ENCODE measurements at regions not wholly inside any gene's neighbourhood (a gene's known extent, or its start where the extent isn't known, plus 50 kb on each side); places are given as distances from the start of the nearest gene placed in this dataset.

DNA sequence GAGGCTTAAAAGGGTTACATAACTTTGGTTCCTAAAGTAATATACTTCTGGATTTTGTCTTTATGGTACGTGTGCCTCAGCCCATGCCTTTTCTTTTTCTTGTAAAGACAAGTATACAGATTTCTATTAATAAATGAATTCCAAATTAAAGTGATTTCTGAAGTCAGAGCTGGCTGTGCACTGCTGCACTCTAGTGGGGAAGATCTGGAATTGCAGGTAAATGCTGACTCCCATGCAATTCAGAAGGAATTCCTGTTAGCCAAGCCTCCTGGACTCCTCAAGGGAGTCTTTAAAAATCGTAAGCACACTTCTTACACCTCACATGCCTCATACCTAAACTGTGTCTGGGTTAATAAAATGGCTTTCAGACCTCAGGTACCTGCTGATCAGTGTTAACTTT, 118.4 kb upstream of the SLC7A1 start:
- CTCF ChIA-PET (ENCODE audit: partially characterized antibody), result interaction anchor here (0.6 to 2.0 kb wide), 2 partner anchors 206 to 418 kb away, joined by 3 to 21 read pairs; no protein-coding TSS in a partner anchor
- H3K27me3 Mint-ChIP-seq, result peaks cover 14 to 21% of the 10 kb centered on the region in 2 donors
- no peak for DNase-seq

GRCh38 chr13:29711776-29712175, 116.3 kb upstream of the SLC7A1 start:
- H3K36me3 Mint-ChIP-seq, result peaks cover 0 to 3% of the 10 kb centered on the region in 2 donors
- no peaks in the 10 kb centered on the region for H3K4me1 ChIP-seq (ENCODE audit: insufficient read depth, low read length)
- CTCF ChIA-PET (ENCODE audit: partially characterized antibody), result interaction anchor here (1.6 to 11.5 kb wide), 2 partner anchors 148 to 202 kb away, joined by 3 to 162 read pairs; no protein-coding TSS in a partner anchor

More for the DNA sequence above, 118.4 kb upstream of the SLC7A1 start:
- no peaks in the 10 kb centered on the region for H3K9me3 ChIP-seq (ENCODE audit: control insufficient read depth in 1 of 2, low read length in 2 of 2)
- Mint-ChIP-seq H3K27ac (no peak overlapping the region), H3K4me3 (no peak overlapping the region), H3K36me3 (peaks cover 0 to 3% of the 10 kb centered on the region in 2 donors), H3K4me1 (peaks cover 0 to 4% (median 0%) of the 10 kb centered on the region in 4 donors), H3K9me3 (peaks cover 0 to 9% (median 5%) of the 10 kb centered on the region in 8 donors)
- POLR2A ChIA-PET (ENCODE audit: partially characterized antibody), result no interaction called here
- intact Hi-C loops (cut with micrococcal nuclease), result no loop called here
- H3K27ac ChIP-seq (ENCODE audit: low read depth, low read length), result no peak overlapping the region
- H3K4me1 ChIP-seq (ENCODE audit: insufficient read depth, low read length), result no peaks in the 10 kb centered on the region
- no peaks in the 10 kb centered on the region for H3K36me3 ChIP-seq (ENCODE audit: insufficient read depth, low read length)
- no peaks in the 10 kb centered on the region for H3K27me3 ChIP-seq (ENCODE audit: insufficient read depth, low read length)
- H3K4me3 ChIP-seq (ENCODE audit: low read length in 2 of 2), result no peak overlapping the region

DNA sequence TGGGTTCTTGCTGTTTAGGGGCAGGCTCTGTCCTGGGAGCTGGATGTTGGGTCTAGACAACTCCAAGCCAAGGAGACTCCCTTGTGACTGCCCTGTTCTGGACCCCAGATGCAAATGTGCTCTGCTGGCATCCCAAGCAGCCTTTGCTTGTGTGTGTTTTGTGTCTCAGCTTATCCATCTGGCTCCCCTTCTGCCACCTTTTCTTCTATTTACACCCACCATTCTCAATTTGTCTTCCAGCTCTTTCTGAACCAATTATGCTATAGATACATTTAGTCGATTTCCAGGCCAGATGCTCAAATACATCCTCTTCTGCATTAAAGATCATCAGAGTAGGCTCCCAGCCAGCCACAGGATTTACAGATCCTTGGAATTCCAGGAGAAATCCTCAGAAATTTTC, 115.0 kb upstream of the SLC7A1 start:
- intact Hi-C loops (cut with micrococcal nuclease), result no loop called here
- H3K4me1 ChIP-seq (ENCODE audit: insufficient read depth, low read length), result no peaks in the 10 kb centered on the region
- H3K9me3 ChIP-seq (ENCODE audit: control insufficient read depth in 1 of 2, low read length in 2 of 2), result no peaks in the 10 kb centered on the region
- no peaks in the 10 kb centered on the region for H3K27me3 ChIP-seq (ENCODE audit: insufficient read depth, low read length)
- H3K27me3 Mint-ChIP-seq, result peaks cover 9 to 19% of the 10 kb centered on the region in 2 donors
- no peak for DNase-seq
- no peak overlapping the region for H3K27ac Mint-ChIP-seq
- CTCF ChIA-PET (ENCODE audit: partially characterized antibody), result interaction anchor here (1.2 to 11.5 kb wide), 3 partner anchors 147 to 405 kb away, joined by 3 to 162 read pairs (median 4); no protein-coding TSS in a partner anchor
- peaks cover 0 to 3% of the 10 kb centered on the region in 2 donors for H3K36me3 Mint-ChIP-seq
- H3K4me3 Mint-ChIP-seq, result no peak overlapping the region
- POLR2A ChIA-PET (ENCODE audit: partially characterized antibody), result interaction anchor here (1.8 kb wide), 1 partner anchor 202 kb away, joined by 4 read pairs; no protein-coding TSS in a partner anchor
- no peaks in the 10 kb centered on the region for H3K36me3 ChIP-seq (ENCODE audit: insufficient read depth, low read length)
- H3K27ac ChIP-seq (ENCODE audit: low read depth, low read length), result no peak overlapping the region
- H3K4me3 ChIP-seq (ENCODE audit: low read length in 2 of 2), result no peak overlapping the region
- H3K4me1 Mint-ChIP-seq, result peaks cover 0 to 4% (median 0%) of the 10 kb centered on the region in 4 donors
- H3K9me3 Mint-ChIP-seq, result peaks cover 0 to 9% (median 5%) of the 10 kb centered on the region in 8 donors

More at GRCh38 chr13:29711776-29712175, 116.3 kb upstream of the SLC7A1 start:
- DNase-seq, result no peak
- Mint-ChIP-seq H3K4me3 (no peak overlapping the region), H3K9me3 (peaks cover 0 to 9% (median 5%) of the 10 kb centered on the region in 8 donors), H3K27ac (no peak overlapping the region), H3K4me1 (peaks cover 0 to 4% (median 0%) of the 10 kb centered on the region in 4 donors), H3K27me3 (peaks cover 9 to 20% of the 10 kb centered on the region in 2 donors)
- Histone ChIP-seq H3K36me3 (ENCODE audit: insufficient read depth, low read length) (no peaks in the 10 kb centered on the region), H3K27ac (ENCODE audit: low read depth, low read length) (no peak overlapping the region), H3K27me3 (ENCODE audit: insufficient read depth, low read length) (no peaks in the 10 kb centered on the region), H3K9me3 (ENCODE audit: control insufficient read depth in 1 of 2, low read length in 2 of 2) (no peaks in the 10 kb centered on the region), H3K4me3 (ENCODE audit: low read length in 2 of 2) (no peak overlapping the region)
- POLR2A ChIA-PET (ENCODE audit: partially characterized antibody), result no interaction called here
- intact Hi-C loops (cut with micrococcal nuclease), result no loop called here

DNA sequence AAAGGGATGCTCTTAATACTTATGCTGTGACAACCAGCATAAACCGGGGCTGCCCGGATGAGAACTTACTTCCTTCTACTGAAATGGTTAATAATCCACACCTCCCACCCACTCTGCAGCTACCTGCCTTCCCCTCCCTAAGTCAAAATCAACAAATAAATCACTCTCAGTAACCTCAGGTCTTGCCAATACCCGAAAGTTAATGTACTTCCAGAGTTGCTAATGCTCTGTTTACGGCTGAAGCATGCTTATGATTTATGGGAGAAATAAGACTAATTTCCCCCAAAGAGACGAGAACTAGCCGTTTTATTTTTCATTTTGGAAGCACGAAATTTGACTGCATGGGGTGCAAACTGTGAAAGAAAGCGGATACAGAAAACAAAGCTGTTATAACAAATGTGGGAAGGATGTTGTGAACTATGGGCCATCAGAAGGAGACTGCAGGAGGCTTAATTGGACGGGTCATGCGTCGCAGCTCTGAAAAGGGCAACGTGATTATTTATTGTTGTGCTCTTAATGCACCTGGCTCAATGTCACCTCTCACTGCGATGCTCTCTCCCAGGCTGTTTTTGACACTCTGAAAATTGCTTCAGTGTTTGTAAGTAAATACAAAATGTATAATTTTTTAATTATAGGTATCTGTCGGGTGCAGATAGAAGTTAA, 114.0 kb upstream of the SLC7A1 start:
- Mint-ChIP-seq H3K9me3 (peaks cover 0 to 5% (median 2%) of the 10 kb centered on the region in 8 donors), H3K27ac (peak overlapping the region in 1 of 7 donors; percentile 53), H3K27me3 (peaks cover 9 to 10% of the 10 kb centered on the region in 2 donors), H3K4me3 (no peak overlapping the region), H3K4me1 (peaks cover 0 to 4% (median 0%) of the 10 kb centered on the region in 4 donors), H3K36me3 (no peaks in the 10 kb centered on the region)
- ChIA-PET CTCF (ENCODE audit: partially characterized antibody) (interaction anchor here (0.6 to 11.5 kb wide), 5 partner anchors 11 to 215 kb away, joined by 3 to 162 read pairs (median 3); no protein-coding TSS in a partner anchor), POLR2A (ENCODE audit: partially characterized antibody) (interaction anchor here (1.8 kb wide), 1 partner anchor 201 kb away, joined by 4 read pairs; no protein-coding TSS in a partner anchor)
- Histone ChIP-seq H3K9me3 (ENCODE audit: control insufficient read depth in 1 of 2, low read length in 2 of 2) (no peaks in the 10 kb centered on the region), H3K4me1 (ENCODE audit: insufficient read depth, low read length) (no peaks in the 10 kb centered on the region), H3K36me3 (ENCODE audit: insufficient read depth, low read length) (no peaks in the 10 kb centered on the region), H3K27ac (ENCODE audit: low read depth, low read length) (no peak overlapping the region), H3K27me3 (ENCODE audit: insufficient read depth, low read length) (no peaks in the 10 kb centered on the region), H3K4me3 (ENCODE audit: low read length in 2 of 2) (no peak overlapping the region)
- intact Hi-C loops (cut with micrococcal nuclease), result no loop called here
- no peak for DNase-seq

- ChIA-PET CTCF (ENCODE audit: partially characterized antibody) (interaction anchor here (0.6 to 11.5 kb wide), 12 partner anchors 12 to 235 kb away, joined by 3 to 162 read pairs (median 4); no protein-coding TSS in a partner anchor), POLR2A (ENCODE audit: partially characterized antibody) (no interaction called here)
- intact Hi-C loops (cut with micrococcal nuclease), result loop anchor here (1.0 kb wide), 1 partner anchor 200 kb away; no protein-coding TSS in a partner anchor
- H3K36me3 ChIP-seq (ENCODE audit: insufficient read depth, low read length), result no peaks in the 10 kb centered on the region
- Mint-ChIP-seq H3K4me1 (peaks cover 0 to 4% (median 0%) of the 10 kb centered on the region in 4 donors), H3K4me3 (no peak overlapping the region), H3K36me3 (no peaks in the 10 kb centered on the region), H3K27ac (no peak overlapping the region), H3K9me3 (peaks cover 0 to 3% (median 0%) of the 10 kb centered on the region in 8 donors), H3K27me3 (peaks cover 12 to 17% of the 10 kb centered on the region in 2 donors)
- H3K27ac ChIP-seq (ENCODE audit: low read depth, low read length), result no peak overlapping the region
- no peaks in the 10 kb centered on the region for H3K4me1 ChIP-seq (ENCODE audit: insufficient read depth, low read length)
- no peaks in the 10 kb centered on the region for H3K9me3 ChIP-seq (ENCODE audit: control insufficient read depth in 1 of 2, low read length in 2 of 2)
- no peaks in the 10 kb centered on the region for H3K27me3 ChIP-seq (ENCODE audit: insufficient read depth, low read length)
- DNase-seq, result peak in 4 of 5 donors; percentile 24 to 41 (median 30)
- no peak overlapping the region for H3K4me3 ChIP-seq (ENCODE audit: low read length in 2 of 2)
These were observed 112.5 kb upstream of the SLC7A1 start for GRCh38 chr13:29707876-29708543.

DNA sequence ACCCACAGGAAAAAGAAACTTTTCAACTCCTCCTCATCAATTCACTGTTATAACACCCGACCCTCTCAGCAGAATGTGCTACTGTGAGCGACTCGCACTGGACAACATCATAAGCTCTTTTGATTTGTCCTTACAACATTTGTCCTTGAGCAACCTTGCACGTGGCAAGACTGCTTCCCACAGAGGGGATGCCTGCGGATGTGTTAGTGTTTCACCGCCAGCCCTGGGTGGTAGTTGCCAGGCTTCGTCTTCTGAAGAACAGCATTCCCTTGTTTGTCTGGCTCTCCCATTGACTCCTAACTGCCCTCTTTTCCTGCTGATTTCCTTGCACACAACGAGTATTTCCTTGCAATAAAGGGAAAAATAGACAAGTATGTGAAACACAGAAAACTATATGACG, 111.4 kb upstream of the SLC7A1 start:
- POLR2A ChIA-PET (ENCODE audit: partially characterized antibody), result no interaction called here
- CTCF ChIA-PET (ENCODE audit: partially characterized antibody), result interaction anchor here (1.5 to 11.5 kb wide), 6 partner anchors 11 to 234 kb away, joined by 5 to 162 read pairs (median 7); no protein-coding TSS in a partner anchor
- H3K36me3 Mint-ChIP-seq, result no peaks in the 10 kb centered on the region
- H3K27me3 Mint-ChIP-seq, result peaks cover 13 to 14% of the 10 kb centered on the region in 2 donors
- no peaks in the 10 kb centered on the region for H3K4me1 Mint-ChIP-seq
- H3K4me3 Mint-ChIP-seq, result no peak overlapping the region
- no peaks in the 10 kb centered on the region for H3K27me3 ChIP-seq (ENCODE audit: insufficient read depth, low read length)
- intact Hi-C loops (cut with micrococcal nuclease), result no loop called here
- H3K27ac ChIP-seq (ENCODE audit: low read depth, low read length), result no peak overlapping the region
- no peaks in the 10 kb centered on the region for H3K9me3 ChIP-seq (ENCODE audit: control insufficient read depth in 1 of 2, low read length in 2 of 2)
- H3K4me3 ChIP-seq (ENCODE audit: low read length in 2 of 2), result no peak overlapping the region
- no peak overlapping the region for H3K27ac Mint-ChIP-seq
- no peaks in the 10 kb centered on the region for H3K4me1 ChIP-seq (ENCODE audit: insufficient read depth, low read length)
- H3K9me3 Mint-ChIP-seq, result no peaks in the 10 kb centered on the region
- H3K36me3 ChIP-seq (ENCODE audit: insufficient read depth, low read length), result no peaks in the 10 kb centered on the region
- DNase-seq, result no peak

DNA sequence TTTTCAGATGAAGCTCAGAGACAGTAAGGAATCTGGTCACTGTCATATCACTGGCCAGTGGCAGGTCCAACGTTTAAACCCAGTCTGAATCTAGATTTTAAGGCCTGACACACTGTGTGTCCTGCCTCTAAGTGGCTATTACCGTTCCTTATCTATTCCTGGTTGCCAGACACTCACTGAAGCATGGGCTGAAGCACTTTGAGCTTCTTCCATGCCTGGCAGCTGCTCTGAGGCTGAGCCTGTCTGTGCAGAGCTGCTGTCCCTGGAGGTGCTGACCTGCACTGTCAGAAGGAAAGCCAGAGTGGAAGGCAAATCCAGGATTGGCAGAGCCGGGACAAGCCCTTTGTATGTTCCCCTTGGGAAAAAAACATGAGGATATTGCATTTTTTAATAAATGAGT, 109.2 kb upstream of the SLC7A1 start:
- ChIA-PET POLR2A (ENCODE audit: partially characterized antibody) (no interaction called here), CTCF (ENCODE audit: partially characterized antibody) (interaction anchor here (1.1 to 11.5 kb wide), 3 partner anchors 111 to 195 kb away, joined by 3 to 162 read pairs (median 5); no protein-coding TSS in a partner anchor)
- intact Hi-C loops (cut with micrococcal nuclease), result no loop called here
- Mint-ChIP-seq H3K36me3 (no peaks in the 10 kb centered on the region), H3K27me3 (peaks cover 11 to 19% of the 10 kb centered on the region in 2 donors), H3K27ac (no peak overlapping the region), H3K9me3 (no peaks in the 10 kb centered on the region), H3K4me3 (no peak overlapping the region), H3K4me1 (no peaks in the 10 kb centered on the region)
- Histone ChIP-seq H3K27ac (ENCODE audit: low read depth, low read length) (no peak overlapping the region), H3K4me1 (ENCODE audit: insufficient read depth, low read length) (no peaks in the 10 kb centered on the region), H3K9me3 (ENCODE audit: control insufficient read depth in 1 of 2, low read length in 2 of 2) (no peaks in the 10 kb centered on the region), H3K27me3 (ENCODE audit: insufficient read depth, low read length) (no peaks in the 10 kb centered on the region), H3K36me3 (ENCODE audit: insufficient read depth, low read length) (no peaks in the 10 kb centered on the region), H3K4me3 (ENCODE audit: low read length in 2 of 2) (no peak overlapping the region)
- DNase-seq, result no peak

Data from CD4-positive, alpha-beta memory T cell (primary cell).